A549 (cell line): ENCODE measurements at regions not wholly inside any gene's neighbourhood (a gene's known extent, or its start where the extent isn't known, plus 50 kb on each side); places are given as distances from the start of the nearest gene placed in this dataset.

Experiments
- ATAC-seq, 2 experiments: fragments of 200-7000 bp in 1 of 2; fragments of >200 bp in 1 of 2; cut with Nextera tagmentation in 1 of 2; cut with Tn5 transposase in 1 of 2; 3 replicates each; pipeline versions ENCODE4 v1.8.0 to v1.9.1; 2018 to 2020; ENCODE audit warnings: mild to moderate bottlenecking in 1 of 2, moderate library complexity in 1 of 2
- CTCF ChIA-PET: fragments of 300-600 bp; sonication (Branson Sonifier 250); formaldehyde crosslinking; extraction: SDS; loops from one replicate; lab custom pipeline; 2021; ENCODE audit warnings: antibody characterized with exemption, inconsistent platforms; lab: Yijun Ruan, JAX
- POLR2A ChIA-PET: fragments of 350-600 bp; formaldehyde crosslinking; extraction: SDS; loops from one replicate; lab custom pipeline; 2021; ENCODE audit warnings: antibody characterized with exemption, inconsistent platforms; lab: Yijun Ruan, JAX
- DNase-seq, 2 experiments: peaks; one replicate each; pipeline versions ENCODE4 v3.0.0 to v3.0.0-alpha.2; 2011 to 2016; ENCODE audit warnings: low read depth in 1 of 2, low spot score in 1 of 2
- FAIRE-seq: peaks from 2 replicates; lab custom pipeline; 2011; peaks lifted over from hg19 to GRCh38; lab: Jason Lieb, UNC
- H3K27ac ChIP-seq, 2 experiments: fragments of >200 bp; sonication (Bioruptor Twin); formaldehyde crosslinking; 3 replicates each; pipeline ENCODE4 v1.5.1; 2016 to 2017
- H3K4me1 ChIP-seq: fragments of >200 bp; sonication (Bioruptor Twin); formaldehyde crosslinking; 3 replicates; pipeline ENCODE4 v1.6.1; 2016
- H3K4me2 ChIP-seq: fragments of >200 bp; sonication (Bioruptor Twin); formaldehyde crosslinking; 3 replicates; pipeline ENCODE4 v1.6.1; 2016
- H3K4me3 ChIP-seq: fragments of >200 bp; sonication (Bioruptor Twin); formaldehyde crosslinking; 3 replicates; pipeline ENCODE4 v1.5.1; 2016
- H3K9me3 ChIP-seq: fragments of >200 bp; sonication (Bioruptor Twin); formaldehyde crosslinking; 3 replicates; pipeline ENCODE4 v1.6.1; 2016
- ATOH8 ChIP-seq: fragments of 250-450 bp; sonication (Bioruptor Pico); IDR thresholded peaks from 2 replicates; pipeline ENCODE4 v1.5.0; 2020; ENCODE audit warnings: low read depth, mild to moderate bottlenecking, moderate library complexity
- BHLHE40 ChIP-seq: IDR thresholded peaks from 2 replicates; pipeline ENCODE4 v1.6.1; 2012; ENCODE audit warnings: low read depth, low read length, inconsistent platforms
- CBX2 ChIP-seq: fragments of 200-600 bp; sonication (generic); IDR thresholded peaks from 2 replicates; pipeline ENCODE4 v1.6.1; 2016; ENCODE audit warnings: low read depth, mild to moderate bottlenecking, borderline replicate concordance
- CEBPB ChIP-seq, 2 experiments: fragments of >200 bp in 1 of 2; sonication (Bioruptor Twin) in 1 of 2; formaldehyde crosslinking in 1 of 2; IDR thresholded peaks; 2 replicates each; pipeline ENCODE4 v1.6.1; 2012 to 2016
- CHD2 ChIP-seq: fragments of 150-350 bp; IDR thresholded peaks from 2 replicates; pipeline ENCODE4 v1.6.1; 2014; ENCODE audit warnings: low read length; ENCODE audit not compliant: partially characterized antibody
- CHD4 ChIP-seq: fragments of 200-600 bp; sonication (generic); IDR thresholded peaks from 2 replicates; pipeline ENCODE4 v1.6.1; 2016; ENCODE audit warnings: antibody characterized with exemption, mild to moderate bottlenecking, borderline replicate concordance
- ELK1 ChIP-seq: fragments of 150-350 bp; IDR thresholded peaks from 2 replicates; pipeline ENCODE4 v1.6.1; 2014; ENCODE audit warnings: low read depth, mild to moderate bottlenecking, low read length
- EP300 ChIP-seq, 2 experiments: fragments of >200 bp; sonication (Bioruptor Twin); formaldehyde crosslinking; IDR thresholded peaks; 2 replicates in 1 of 2; 3 replicates in 1 of 2; pipeline ENCODE4 v1.6.1; 2016 to 2017
- FOSL2 ChIP-seq, 2 experiments: fragments of 450-650 bp in 1 of 2; fragments of >200 bp in 1 of 2; sonication (Bioruptor Twin) in 1 of 2; formaldehyde crosslinking; IDR thresholded peaks; 2 replicates each; pipeline versions ENCODE4 v1.5.0 to v1.6.1; 2016 to 2020; ENCODE audit warnings: mild to moderate bottlenecking in 1 of 2, moderate library complexity in 1 of 2
- FOXS1 ChIP-seq: fragments of 250-450 bp; sonication (Bioruptor Pico); IDR thresholded peaks from 2 replicates; pipeline ENCODE4 v1.5.0; 2020; ENCODE audit warnings: mild to moderate bottlenecking, moderate library complexity
- HOXA7 ChIP-seq: fragments of 250-450 bp; sonication (Bioruptor Pico); IDR thresholded peaks from 2 replicates; pipeline ENCODE4 v1.5.0; 2020; ENCODE audit warnings: mild to moderate bottlenecking, moderate library complexity
- HOXB13 ChIP-seq: fragments of 250-450 bp; sonication (Bioruptor Pico); IDR thresholded peaks from 2 replicates; pipeline ENCODE4 v1.5.0; 2020; ENCODE audit warnings: low read depth, mild to moderate bottlenecking, moderate library complexity
- HOXB5 ChIP-seq: fragments of 250-450 bp; sonication (Bioruptor Pico); IDR thresholded peaks from 2 replicates; pipeline ENCODE4 v1.5.0; 2020; ENCODE audit warnings: mild to moderate bottlenecking, moderate library complexity
- JUN ChIP-seq, 2 experiments: fragments of >200 bp; sonication (Bioruptor Twin); formaldehyde crosslinking; IDR thresholded peaks; 2 replicates in 1 of 2; 3 replicates in 1 of 2; pipeline ENCODE4 v1.6.1; 2016 to 2017
- JUNB ChIP-seq: fragments of >200 bp; sonication (Bioruptor Twin); formaldehyde crosslinking; IDR thresholded peaks from 2 replicates; pipeline ENCODE4 v1.6.1; 2016
- KDM1A ChIP-seq: fragments of 200-600 bp; sonication (generic); IDR thresholded peaks from 2 replicates; pipeline ENCODE4 v1.6.1; 2016; ENCODE audit warnings: low read depth, mild to moderate bottlenecking
- MAFK ChIP-seq: fragments of 450-650 bp; IDR thresholded peaks from 2 replicates; pipeline ENCODE4 v1.6.1; 2014; ENCODE audit not compliant: partially characterized antibody
- MAZ ChIP-seq: fragments of 150-350 bp; IDR thresholded peaks from 2 replicates; pipeline ENCODE4 v1.6.1; 2014; ENCODE audit warnings: antibody characterized with exemption, low read depth, low read length, borderline replicate concordance
- MYC ChIP-seq: IDR thresholded peaks from 2 replicates; pipeline ENCODE4 v1.6.1; 2012; ENCODE audit warnings: mild to moderate bottlenecking, inconsistent platforms, low read length, improper control_type of control experiment, borderline replicate concordance
- NFE2L2 ChIP-seq: fragments of 150-350 bp; conservative IDR thresholded peaks from 2 replicates; pipeline ENCODE4 v1.6.1; 2014; ENCODE audit warnings: low read length
- NPAS2 ChIP-seq: fragments of 250-450 bp; sonication (Bioruptor Pico); IDR thresholded peaks from 2 replicates; pipeline ENCODE4 v1.8.0; 2022; ENCODE audit warnings: mild to moderate bottlenecking, moderate library complexity, borderline replicate concordance
- NR3C1 ChIP-seq: fragments of >200 bp; sonication (Bioruptor Twin); formaldehyde crosslinking; IDR thresholded peaks from 3 replicates; pipeline ENCODE4 v1.6.1; 2017
- PHF8 ChIP-seq: fragments of 200-600 bp; sonication (generic); IDR thresholded peaks from 2 replicates; pipeline ENCODE4 v1.6.1; 2016; ENCODE audit warnings: low read depth, mild to moderate bottlenecking, antibody characterized with exemption, moderate library complexity, borderline replicate concordance
- RCOR1 ChIP-seq: fragments of 150-350 bp; IDR thresholded peaks from 2 replicates; pipeline ENCODE4 v1.6.1; 2014; ENCODE audit warnings: antibody characterized with exemption, low read length, low read depth
- SMC3 ChIP-seq: fragments of >200 bp; sonication (Bioruptor Twin); formaldehyde crosslinking; IDR thresholded peaks from 3 replicates; pipeline ENCODE4 v1.6.1; 2018; ENCODE audit warnings: inconsistent platforms
- TP53 ChIP-seq: fragments of 250-450 bp; sonication (Bioruptor Pico); IDR thresholded peaks from 2 replicates; pipeline ENCODE4 v1.5.0; 2021; ENCODE audit warnings: mild to moderate bottlenecking, moderate library complexity
- ZFP36 ChIP-seq: fragments of 450-650 bp; IDR thresholded peaks from 2 replicates; pipeline ENCODE4 v1.6.1; 2014; ENCODE audit warnings: borderline replicate concordance; ENCODE audit not compliant: partially characterized antibody
- ZNF302 ChIP-seq: fragments of 250-450 bp; sonication (Bioruptor Pico); IDR thresholded peaks from 2 replicates; pipeline ENCODE4 v1.9.0; 2021; ENCODE audit warnings: inconsistent platforms, mild to moderate bottlenecking, moderate library complexity
- WGBS: methylation state at CpG from one replicate; pipeline ENCODE4 v1.1.6; 2017; ENCODE audit errors: missing lambda C conversion rate; 5-methylcytosine and 5-hydroxymethylcytosine counted together
- TF ChIP-seq, protein P1 (sequence below): fragments of >200 bp; sonication (Bioruptor Twin); formaldehyde crosslinking; IDR thresholded peaks from 3 replicates; pipeline ENCODE4 v1.5.1; 2016
- TF ChIP-seq, protein P2 (sequence below): IDR thresholded peaks from 2 replicates; pipeline ENCODE4 v1.6.1; 2012
- TF ChIP-seq, protein P3 (sequence below): fragments of >200 bp; sonication (Bioruptor Twin); formaldehyde crosslinking; IDR thresholded peaks from 2 replicates; pipeline ENCODE4 v1.6.1; 2016

- ChIA-PET CTCF (no interaction called here), POLR2A (no interaction called here)
- 2% methylated on average over 4 of the region's 4 CpGs for WGBS
- H3K27ac ChIP-seq = no peak overlapping the region
- FAIRE-seq (no peak), ATAC-seq (no peak), DNase-seq (no peak)
- no peaks in the 10 kb centered on the region for H3K9me3 ChIP-seq
- no peak overlapping the region for H3K4me2 ChIP-seq
- TF ChIP-seq ZNF302 (no peak), HOXA7 (CRISPR knock-in tag) (no peak), KDM1A (no peak), NR3C1 (no peak), EP300 (IDR thresholded peaks at IDR 0.05) (no peak), NPAS2 (CRISPR knock-in tag) (no peak), ZFP36 (no peak), HOXB5 (CRISPR knock-in tag) (no peak), SMC3 (no peak), CHD4 (no peak), ELK1 (no peak), MYC (no peak)
- TF ChIP-seq, protein P1, sequence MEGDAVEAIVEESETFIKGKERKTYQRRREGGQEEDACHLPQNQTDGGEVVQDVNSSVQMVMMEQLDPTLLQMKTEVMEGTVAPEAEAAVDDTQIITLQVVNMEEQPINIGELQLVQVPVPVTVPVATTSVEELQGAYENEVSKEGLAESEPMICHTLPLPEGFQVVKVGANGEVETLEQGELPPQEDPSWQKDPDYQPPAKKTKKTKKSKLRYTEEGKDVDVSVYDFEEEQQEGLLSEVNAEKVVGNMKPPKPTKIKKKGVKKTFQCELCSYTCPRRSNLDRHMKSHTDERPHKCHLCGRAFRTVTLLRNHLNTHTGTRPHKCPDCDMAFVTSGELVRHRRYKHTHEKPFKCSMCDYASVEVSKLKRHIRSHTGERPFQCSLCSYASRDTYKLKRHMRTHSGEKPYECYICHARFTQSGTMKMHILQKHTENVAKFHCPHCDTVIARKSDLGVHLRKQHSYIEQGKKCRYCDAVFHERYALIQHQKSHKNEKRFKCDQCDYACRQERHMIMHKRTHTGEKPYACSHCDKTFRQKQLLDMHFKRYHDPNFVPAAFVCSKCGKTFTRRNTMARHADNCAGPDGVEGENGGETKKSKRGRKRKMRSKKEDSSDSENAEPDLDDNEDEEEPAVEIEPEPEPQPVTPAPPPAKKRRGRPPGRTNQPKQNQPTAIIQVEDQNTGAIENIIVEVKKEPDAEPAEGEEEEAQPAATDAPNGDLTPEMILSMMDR = no peak
- TF ChIP-seq, protein P2, sequence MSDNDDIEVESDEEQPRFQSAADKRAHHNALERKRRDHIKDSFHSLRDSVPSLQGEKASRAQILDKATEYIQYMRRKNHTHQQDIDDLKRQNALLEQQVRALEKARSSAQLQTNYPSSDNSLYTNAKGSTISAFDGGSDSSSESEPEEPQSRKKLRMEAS = no peak
- H3K4me3 ChIP-seq = no peak overlapping the region
- H3K4me1 ChIP-seq = no peaks in the 10 kb centered on the region
Observed at GRCh38 chr1:163656095-163656759, 334.5 kb downstream of the NUF2 start.

DNA sequence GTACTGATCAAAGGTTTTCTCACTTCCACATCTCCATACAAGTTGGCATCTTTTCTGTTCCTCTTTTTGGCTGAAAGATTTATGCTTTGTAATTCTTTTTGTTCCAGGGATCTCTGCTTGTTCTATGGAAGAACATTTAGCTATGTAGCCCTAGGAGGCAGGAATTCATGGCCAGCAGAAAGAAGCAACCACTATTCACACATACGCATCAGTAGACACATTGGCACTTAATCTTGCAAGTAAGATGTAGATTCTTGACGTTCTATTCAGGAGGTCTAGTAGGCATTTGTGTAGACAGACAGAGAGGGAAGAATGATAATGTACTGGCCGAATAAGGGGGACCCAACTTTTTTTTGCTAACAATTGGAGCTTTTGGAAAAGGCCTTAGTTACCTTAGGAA lies 336.0 kb downstream of the NUF2 start:
- ChIA-PET POLR2A (no interaction called here), CTCF (no interaction called here)
- FAIRE-seq (no peak), DNase-seq (no peak), ATAC-seq (no peak)
- no peak for TF ChIP-seq JUNB
- TF ChIP-seq PHF8 = no peak
- TF ChIP-seq CHD2 = no peak
- no peak for TF ChIP-seq ATOH8 (CRISPR knock-in tag)
- TF ChIP-seq TP53 (CRISPR knock-in tag) = no peak
- no peak for TF ChIP-seq FOSL2 (IDR thresholded peaks at IDR 0.05)
- TF ChIP-seq FOSL2 (CRISPR knock-in tag; IDR thresholded peaks at IDR 0.05) = no peak
- Histone ChIP-seq H3K4me2 (no peak overlapping the region), H3K4me3 (no peak overlapping the region), H3K27ac (no peak overlapping the region), H3K4me1 (no peaks in the 10 kb centered on the region), H3K9me3 (no peaks in the 10 kb centered on the region)
- 33% methylated on average over 3 of the region's 3 CpGs for WGBS

GRCh38 chr1:163661391-163661790 lies 339.6 kb downstream of the NUF2 start:
- H3K4me3 ChIP-seq = no peak overlapping the region
- TF ChIP-seq MAZ (no peak), HOXA7 (CRISPR knock-in tag) (no peak), FOXS1 (CRISPR knock-in tag) (no peak), JUN (IDR thresholded peaks at IDR 0.05) (no peak), MYC (no peak), ATOH8 (CRISPR knock-in tag) (no peak), NFE2L2 (no peak), CEBPB (IDR thresholded peaks at IDR 0.05) (no peak), RCOR1 (no peak), BHLHE40 (no peak), MAFK (no peak), HOXB13 (CRISPR knock-in tag) (no peak), ZNF302 (no peak), CBX2 (no peak)
- TF ChIP-seq, protein P3, sequence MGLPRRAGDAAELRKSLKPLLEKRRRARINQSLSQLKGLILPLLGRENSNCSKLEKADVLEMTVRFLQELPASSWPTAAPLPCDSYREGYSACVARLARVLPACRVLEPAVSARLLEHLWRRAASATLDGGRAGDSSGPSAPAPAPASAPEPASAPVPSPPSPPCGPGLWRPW = no peak
- 31% methylated on average over 8 of the region's 8 CpGs for WGBS
- FAIRE-seq (no peak), ATAC-seq (no peak), DNase-seq (no peak)
- no peaks in the 10 kb centered on the region for H3K9me3 ChIP-seq
- POLR2A ChIA-PET = no interaction called here
- H3K27ac ChIP-seq = no peak overlapping the region
- H3K4me2 ChIP-seq = no peak overlapping the region
- H3K4me1 ChIP-seq = no peaks in the 10 kb centered on the region
- CTCF ChIA-PET = no interaction called here
